ENCODE measurements at regions not wholly inside any gene's neighbourhood (a gene's known extent, or its start where the extent isn't known, plus 50 kb on each side); places are given as distances from the start of the nearest gene placed in this dataset.

- intact Hi-C loops (cut with DNase I): no loop called here
- Histone ChIP-seq H3K9me3 (no peaks in the 10 kb centered on the region), H3K27me3 (no peaks in the 10 kb centered on the region), H3K4me3 (no peak overlapping the region), H3K27ac (no peak overlapping the region), H3K36me3 (no peaks in the 10 kb centered on the region), H3K4me1 (no peaks in the 10 kb centered on the region)
- no peak for DNase-seq
- no peak for TF ChIP-seq POLR2A (IDR thresholded peaks at IDR 0.05)
- no peak for TF ChIP-seq POLR2AphosphoS5 (IDR thresholded peaks at IDR 0.05)
- TF ChIP-seq EP300 (IDR thresholded peaks at IDR 0.05): no peak
- TF ChIP-seq CTCF (IDR thresholded peaks at IDR 0.05): no peak
These were observed 83.8 kb downstream of the DIO2 start for GRCh38 chr14:80127466-80127865.

GRCh38 chr14:80124794-80125193, 86.5 kb downstream of the DIO2 start:
- WGBS, 2 donors: 63 to 83% methylated on average over 3 of the region's 3 CpGs
- TF ChIP-seq POLR2A (IDR thresholded peaks at IDR 0.05) (no peak), CTCF (IDR thresholded peaks at IDR 0.05) (no peak), EP300 (IDR thresholded peaks at IDR 0.05) (no peak), POLR2AphosphoS5 (IDR thresholded peaks at IDR 0.05) (no peak)
- intact Hi-C loops (cut with DNase I): no loop called here
- Histone ChIP-seq H3K36me3 (no peaks in the 10 kb centered on the region), H3K9me3 (no peaks in the 10 kb centered on the region), H3K27ac (no peak overlapping the region), H3K4me1 (no peaks in the 10 kb centered on the region), H3K4me3 (no peak overlapping the region), H3K27me3 (no peaks in the 10 kb centered on the region)
- DNase-seq: no peak

GRCh38 chr14:80117876-80118275, 93.4 kb downstream of the DIO2 start:
- DNase-seq: no peak
- no peak overlapping the region for H3K27ac ChIP-seq
- WGBS, 2 donors: 67 to 72% methylated on average over 1 of the region's 1 CpG

GRCh38 chr14:80116157-80116556, 95.1 kb downstream of the DIO2 start:
- H3K4me1 ChIP-seq: no peaks in the 10 kb centered on the region
- no peak overlapping the region for H3K27ac ChIP-seq
- peaks cover 0 to 2% (median 0%) of the 10 kb centered on the region in 4 donors for H3K9me3 ChIP-seq
- H3K4me3 ChIP-seq: no peak overlapping the region
- 66 to 99% methylated on average over 2 of the region's 2 CpGs for WGBS, 2 donors
- TF ChIP-seq CTCF (IDR thresholded peaks at IDR 0.05) (no peak), EP300 (IDR thresholded peaks at IDR 0.05) (no peak), POLR2A (IDR thresholded peaks at IDR 0.05) (no peak), POLR2AphosphoS5 (IDR thresholded peaks at IDR 0.05) (no peak)
- DNase-seq: no peak
- intact Hi-C loops (cut with DNase I): no loop called here
- H3K27me3 ChIP-seq: no peaks in the 10 kb centered on the region
- H3K36me3 ChIP-seq: no peaks in the 10 kb centered on the region

More at GRCh38 chr14:80117876-80118275, 93.4 kb downstream of the DIO2 start:
- no peaks in the 10 kb centered on the region for H3K4me1 ChIP-seq
- TF ChIP-seq POLR2A (IDR thresholded peaks at IDR 0.05): no peak
- TF ChIP-seq CTCF (IDR thresholded peaks at IDR 0.05): no peak
- TF ChIP-seq EP300 (IDR thresholded peaks at IDR 0.05): no peak
- TF ChIP-seq POLR2AphosphoS5 (IDR thresholded peaks at IDR 0.05): no peak
- peaks cover 0 to 2% (median 0%) of the 10 kb centered on the region in 4 donors for H3K9me3 ChIP-seq
- intact Hi-C loops (cut with DNase I): no loop called here
- no peak overlapping the region for H3K4me3 ChIP-seq
- H3K27me3 ChIP-seq: no peaks in the 10 kb centered on the region
- no peaks in the 10 kb centered on the region for H3K36me3 ChIP-seq

GRCh38 chr14:80110721-80111120, 100.6 kb downstream of the DIO2 start:
- no peak overlapping the region for H3K27ac ChIP-seq
- TF ChIP-seq POLR2AphosphoS5 (IDR thresholded peaks at IDR 0.05): no peak
- no peak for TF ChIP-seq POLR2A (IDR thresholded peaks at IDR 0.05)
- no peak for TF ChIP-seq EP300 (IDR thresholded peaks at IDR 0.05)
- no peak for TF ChIP-seq CTCF (IDR thresholded peaks at IDR 0.05)
- intact Hi-C loops (cut with DNase I): no loop called here

More at GRCh38 chr14:80110721-80111120, 100.6 kb downstream of the DIO2 start:
- WGBS, 2 donors: 66 to 73% methylated on average over 6 of the region's 6 CpGs
- no peak for DNase-seq
- H3K9me3 ChIP-seq: no peaks in the 10 kb centered on the region
- no peak overlapping the region for H3K4me3 ChIP-seq
- no peaks in the 10 kb centered on the region for H3K36me3 ChIP-seq
- no peaks in the 10 kb centered on the region for H3K4me1 ChIP-seq
- no peaks in the 10 kb centered on the region for H3K27me3 ChIP-seq
